Kidney (tissue), 13 donors: ENCODE measurements at regions not wholly inside any gene's neighbourhood (a gene's known extent, or its start where the extent isn't known, plus 50 kb on each side); places are given as distances from the start of the nearest gene placed in this dataset.

Experiments used
- DNase-seq, 5 donors: peaks; one replicate each; pipeline ENCODE4 v3.0.0-alpha.2; 2013 to 2020
- FAIRE-seq: peaks from 2 replicates; lab custom pipeline; 2012; peaks lifted over from hg19 to GRCh38; lab: Jason Lieb, UNC
- H3K27ac ChIP-seq, 2 donors: one replicate each; pipeline ENCODE4 v1.7.0; 2013; ENCODE audit warnings: low read depth in 2 of 2, low read length in 2 of 2, inconsistent platforms in 1 of 2
- H3K27me3 ChIP-seq: one replicate; pipeline ENCODE4 v1.7.1; 2013; ENCODE audit warnings: low read length, inconsistent platforms; ENCODE audit not compliant: control insufficient read depth, insufficient read depth
- H3K36me3 ChIP-seq, 3 donors: one replicate each; pipeline versions ENCODE4 v1.7.0 to v1.7.1; 2013; ENCODE audit warnings: low read length in 3 of 3, control low read depth in 1 of 3, inconsistent platforms in 1 of 3; ENCODE audit not compliant: insufficient read depth in 3 of 3, control insufficient read depth in 2 of 3
- H3K4me1 ChIP-seq, 3 donors: one replicate each; pipeline versions ENCODE4 v1.7.0 to v1.7.1; 2013; ENCODE audit warnings: low read length in 3 of 3, inconsistent platforms in 1 of 3, low read depth in 1 of 3; ENCODE audit not compliant: control insufficient read depth in 2 of 3, insufficient read depth in 2 of 3
- H3K4me3 ChIP-seq, 3 donors: one replicate each; pipeline versions ENCODE4 v1.7.0 to v1.8.1; 2013; ENCODE audit warnings: low read length in 3 of 3, control low read depth in 1 of 3, inconsistent platforms in 1 of 3
- H3K9ac ChIP-seq, 3 donors: one replicate each; pipeline versions ENCODE4 v1.7.0 to v1.7.1; 2013; ENCODE audit warnings: low read length in 3 of 3, control low read depth in 1 of 3, inconsistent platforms in 1 of 3
- H3K9me3 ChIP-seq, 3 donors: one replicate each; pipeline versions ENCODE4 v1.7.0 to v1.7.1; 2013; ENCODE audit warnings: low read length in 3 of 3, control low read depth in 1 of 3, inconsistent platforms in 1 of 3; ENCODE audit not compliant: control insufficient read depth in 2 of 3, insufficient read depth in 1 of 3
- CTCF ChIP-seq: IDR thresholded peaks from 3 replicates; pipeline ENCODE4 v1.5.1; 2012; ENCODE audit warnings: mild to moderate bottlenecking, moderate library complexity, borderline replicate concordance; ENCODE audit not compliant: insufficient read depth; ENCODE audit errors: extremely low read depth
- intact Hi-C: fragments of 100-400 bp; cut with DNase I; formaldehyde crosslinking; loops from one replicate; pipeline ENCODE4 v1.11.1; 2022
- donor health status: control.
- donor health status: control.
- donor health status: control.
- donor health status: control.
- donor health status: control.
- donor health status: DM: yes; HTN: yes; CAD: no.
- donor health status: Normal renal cell carcinoma (clear cell type).

- Histone ChIP-seq H3K4me3 (no peak overlapping the region), H3K9me3 (no peaks in the 10 kb centered on the region), H3K27me3 (no peaks in the 10 kb centered on the region), H3K27ac (no peak overlapping the region), H3K9ac (no peak overlapping the region), H3K36me3 (no peaks in the 10 kb centered on the region), H3K4me1 (no peaks in the 10 kb centered on the region)
- intact Hi-C loops: no loop called here
- DNase-seq (no peak), FAIRE-seq (no peak)
- no peak for TF ChIP-seq CTCF
These were observed 987.2 kb upstream of the ROBO1 start for GRCh38 chr3:80754969-80755368.

- Histone ChIP-seq H3K4me3 (no peak overlapping the region), H3K27me3 (no peaks in the 10 kb centered on the region), H3K9me3 (no peaks in the 10 kb centered on the region), H3K27ac (no peak overlapping the region), H3K4me1 (no peaks in the 10 kb centered on the region), H3K36me3 (no peaks in the 10 kb centered on the region), H3K9ac (no peak overlapping the region)
- FAIRE-seq (no peak), DNase-seq (no peak)
- intact Hi-C loops: no loop called here
- TF ChIP-seq CTCF: no peak
These were observed 985.2 kb upstream of the ROBO1 start for GRCh38 chr3:80753021-80753420.

- Histone ChIP-seq H3K9me3 (no peaks in the 10 kb centered on the region), H3K27ac (no peak overlapping the region), H3K27me3 (no peaks in the 10 kb centered on the region), H3K9ac (no peak overlapping the region), H3K4me1 (no peaks in the 10 kb centered on the region), H3K36me3 (no peaks in the 10 kb centered on the region), H3K4me3 (no peak overlapping the region)
- DNase-seq (no peak), FAIRE-seq (no peak)
- no peak for TF ChIP-seq CTCF
- intact Hi-C loops: no loop called here
These were observed 982.8 kb upstream of the ROBO1 start for GRCh38 chr3:80750637-80751036.

DNA sequence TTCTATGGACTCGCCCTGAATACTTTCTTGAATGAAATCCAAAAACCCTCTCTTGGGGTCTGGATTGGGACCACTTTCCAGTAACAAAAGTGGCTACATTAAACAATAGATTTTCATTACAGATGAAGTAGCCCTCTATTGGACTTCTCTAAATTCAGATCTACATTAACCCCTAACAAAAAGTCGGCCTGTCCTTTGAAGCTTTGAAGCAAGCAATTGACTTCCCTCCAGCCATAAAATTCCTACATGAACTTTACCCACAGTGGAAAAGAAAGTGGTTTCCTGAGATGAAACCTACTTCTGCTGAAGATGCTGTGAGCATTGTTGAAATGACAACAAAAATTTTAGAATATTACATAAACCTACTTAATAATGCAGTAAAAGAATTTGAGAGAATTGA is 967.1 kb upstream of the ROBO1 start:
- H3K36me3 ChIP-seq: no peaks in the 10 kb centered on the region
- intact Hi-C loops: no loop called here
- no peaks in the 10 kb centered on the region for H3K27me3 ChIP-seq
- FAIRE-seq (no peak), DNase-seq (no peak)
- no peaks in the 10 kb centered on the region for H3K9me3 ChIP-seq
- no peaks in the 10 kb centered on the region for H3K4me1 ChIP-seq
- no peak for TF ChIP-seq CTCF
- H3K4me3 ChIP-seq: no peak overlapping the region
- H3K27ac ChIP-seq: no peak overlapping the region
- H3K9ac ChIP-seq: no peak overlapping the region
